ENCODE measurements at regions not wholly inside any gene's neighbourhood (a gene's known extent, or its start where the extent isn't known, plus 50 kb on each side); places are given as distances from the start of the nearest gene placed in this dataset.

- no peak overlapping the region for H3K4me3 ChIP-seq (ENCODE audit: low read length)
- no peak for TF ChIP-seq CTCF (IDR thresholded peaks at IDR 0.05; ENCODE audit: insufficient read depth, low read depth, low read length, missing control alignments)
- DNase-seq (ENCODE audit: low read depth), result no peak
Measured at GRCh38 chr5:173830421-173830820, 57.7 kb upstream of the CPEB4 start.

- H3K4me3 ChIP-seq (ENCODE audit: low read length), result no peak overlapping the region
- no peak for DNase-seq (ENCODE audit: low read depth)
- TF ChIP-seq CTCF (IDR thresholded peaks at IDR 0.05; ENCODE audit: insufficient read depth, low read depth, low read length, missing control alignments), result no peak
Measured at GRCh38 chr5:173831196-173831914, 56.8 kb upstream of the CPEB4 start.

- no peak overlapping the region for H3K4me3 ChIP-seq (ENCODE audit: low read length)
- DNase-seq (ENCODE audit: low read depth), result no peak
Measured at GRCh38 chr5:173832386-173832785, 55.8 kb upstream of the CPEB4 start.

GRCh38 chr5:173833196-173833985 is 54.8 kb upstream of the CPEB4 start:
- DNase-seq (ENCODE audit: low read depth), result no peak
- TF ChIP-seq CTCF (IDR thresholded peaks at IDR 0.05; ENCODE audit: insufficient read depth, low read depth, low read length, missing control alignments), result no peak
- H3K4me3 ChIP-seq (ENCODE audit: low read length), result no peak overlapping the region

More at GRCh38 chr5:173832386-173832785, 55.8 kb upstream of the CPEB4 start:
- TF ChIP-seq CTCF (IDR thresholded peaks at IDR 0.05; ENCODE audit: insufficient read depth, low read depth, low read length, missing control alignments), result no peak

- DNase-seq (ENCODE audit: low read depth), result no peak
- H3K4me3 ChIP-seq (ENCODE audit: low read length), result no peak overlapping the region
- TF ChIP-seq CTCF (IDR thresholded peaks at IDR 0.05; ENCODE audit: insufficient read depth, low read depth, low read length, missing control alignments), result no peak
Measured at GRCh38 chr5:173834071-173834771, 53.9 kb upstream of the CPEB4 start.

GRCh38 chr5:173835131-173835530 is 53.0 kb upstream of the CPEB4 start:
- H3K4me3 ChIP-seq (ENCODE audit: low read length), result no peak overlapping the region
- DNase-seq (ENCODE audit: low read depth), result no peak
- no peak for TF ChIP-seq CTCF (IDR thresholded peaks at IDR 0.05; ENCODE audit: insufficient read depth, low read depth, low read length, missing control alignments)

All from epithelial cell of esophagus (primary cell).